PC-9 (cell line): ENCODE measurements at regions not wholly inside any gene's neighbourhood (a gene's known extent, or its start where the extent isn't known, plus 50 kb on each side); places are given as distances from the start of the nearest gene placed in this dataset.

Source experiments
- EZH2 ChIP-seq: fragments of 200-600 bp; sonication (generic); IDR thresholded peaks from 2 replicates; pipeline ENCODE4 v1.8.0; 2017; ENCODE audit warnings: antibody characterized with exemption, low read depth
- TF ChIP-seq, protein P1 (sequence below): fragments of 200-600 bp; sonication (generic); conservative IDR thresholded peaks from 2 replicates; pipeline ENCODE4 v1.6.1; 2017; ENCODE audit warnings: mixed run types, antibody characterized with exemption, mild to moderate bottlenecking, moderate library complexity

DNA sequence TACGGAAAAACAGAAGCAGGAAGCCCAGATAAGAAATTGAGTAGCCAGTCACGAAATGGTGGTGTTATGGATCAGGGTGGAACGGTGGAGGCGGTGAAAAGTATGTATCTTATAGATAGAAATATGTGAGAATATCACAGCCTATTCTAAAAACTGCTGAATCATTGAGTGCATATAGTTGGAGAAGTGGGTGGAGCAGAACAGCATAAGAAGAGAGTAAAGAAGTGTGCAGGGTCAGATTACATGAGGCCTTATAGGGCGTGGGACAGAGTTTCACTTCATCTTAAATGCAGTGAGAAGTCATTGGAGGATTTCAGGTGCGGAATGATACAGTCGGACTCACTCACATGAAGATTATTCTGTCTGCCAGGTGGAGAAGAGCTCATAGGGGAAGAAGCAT is 293.1 kb downstream of the TRIML1 start:
- TF ChIP-seq, protein P1, sequence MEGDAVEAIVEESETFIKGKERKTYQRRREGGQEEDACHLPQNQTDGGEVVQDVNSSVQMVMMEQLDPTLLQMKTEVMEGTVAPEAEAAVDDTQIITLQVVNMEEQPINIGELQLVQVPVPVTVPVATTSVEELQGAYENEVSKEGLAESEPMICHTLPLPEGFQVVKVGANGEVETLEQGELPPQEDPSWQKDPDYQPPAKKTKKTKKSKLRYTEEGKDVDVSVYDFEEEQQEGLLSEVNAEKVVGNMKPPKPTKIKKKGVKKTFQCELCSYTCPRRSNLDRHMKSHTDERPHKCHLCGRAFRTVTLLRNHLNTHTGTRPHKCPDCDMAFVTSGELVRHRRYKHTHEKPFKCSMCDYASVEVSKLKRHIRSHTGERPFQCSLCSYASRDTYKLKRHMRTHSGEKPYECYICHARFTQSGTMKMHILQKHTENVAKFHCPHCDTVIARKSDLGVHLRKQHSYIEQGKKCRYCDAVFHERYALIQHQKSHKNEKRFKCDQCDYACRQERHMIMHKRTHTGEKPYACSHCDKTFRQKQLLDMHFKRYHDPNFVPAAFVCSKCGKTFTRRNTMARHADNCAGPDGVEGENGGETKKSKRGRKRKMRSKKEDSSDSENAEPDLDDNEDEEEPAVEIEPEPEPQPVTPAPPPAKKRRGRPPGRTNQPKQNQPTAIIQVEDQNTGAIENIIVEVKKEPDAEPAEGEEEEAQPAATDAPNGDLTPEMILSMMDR, result no peak
- TF ChIP-seq EZH2, result no peak
